MM.1S (cell line): ENCODE measurements at regions not wholly inside any gene's neighbourhood (a gene's known extent, or its start where the extent isn't known, plus 50 kb on each side); places are given as distances from the start of the nearest gene placed in this dataset.

Experiments
- CTCF ChIP-seq: fragments of 300-600 bp; sonication (generic); IDR thresholded peaks from 2 replicates; pipeline ENCODE4 v1.5.1; 2016; ENCODE audit warnings: antibody characterized with exemption, low read length, mixed read lengths
- EZH2phosphoT487 ChIP-seq: fragments of 300-600 bp; sonication (generic); IDR thresholded peaks from 2 replicates; pipeline ENCODE4 v1.6.1; 2018; ENCODE audit warnings: antibody characterized with exemption, low read length

- TF ChIP-seq CTCF, result no peak
- TF ChIP-seq EZH2phosphoT487, result no peak
Measured at GRCh38 chr1:121587777-121588176, 403.0 kb downstream of the SRGAP2C start.
